NCI-H526 treated with DMSO at 0.1 percent for 48 hours (cell line): ENCODE measurements at regions not wholly inside any gene's neighbourhood (a gene's known extent, or its start where the extent isn't known, plus 50 kb on each side); places are given as distances from the start of the nearest gene placed in this dataset.
"Not testable (repeated sequence)": the region's sequence is repeated elsewhere in the genome, so short reads cannot be mapped to it uniquely, and the experiment has no call there.

Source experiments
- DNase-seq: peaks from one replicate; lab custom pipeline; 2025; lab: John Stamatoyannopoulos, UW

- no peak for DNase-seq
Measured at GRCh38 chr13:73842626-73843025, 291.6 kb downstream of the KLF12 start.

- no peak for DNase-seq
Measured at GRCh38 chr13:73842184-73842583, 292.0 kb downstream of the KLF12 start.

GRCh38 chr13:73837147-73837546, 297.1 kb downstream of the KLF12 start:
- no peak for DNase-seq

- DNase-seq, result peak; percentile 55
Measured at GRCh38 chr13:73835138-73835721, 299.0 kb downstream of the KLF12 start.

GRCh38 chr13:73833325-73834070, 300.7 kb downstream of the KLF12 start:
- DNase-seq, result no peak

- DNase-seq, result no peak
Measured at GRCh38 chr13:73832825-73833224, 301.4 kb downstream of the KLF12 start.

- no peak for DNase-seq
Measured at GRCh38 chr13:73832128-73832588, 302.0 kb downstream of the KLF12 start.

GRCh38 chr13:73829416-73829815, 304.8 kb downstream of the KLF12 start:
- no peak for DNase-seq

- DNase-seq, result no peak
Measured at GRCh38 chr13:73828811-73829210, 305.4 kb downstream of the KLF12 start.

GRCh38 chr13:73827434-73827833, 306.8 kb downstream of the KLF12 start:
- no peak for DNase-seq

- DNase-seq, result no peak
Measured at GRCh38 chr13:73825143-73825542, 309.1 kb downstream of the KLF12 start.

GRCh38 chr13:73822668-73823592, 311.3 kb downstream of the KLF12 start:
- no peak for DNase-seq

GRCh38 chr13:73820688-73821087, 313.5 kb downstream of the KLF12 start:
- DNase-seq, result no peak

- DNase-seq, result no peak
Measured at GRCh38 chr13:73820285-73820684, 313.9 kb downstream of the KLF12 start.

- no peak for DNase-seq
Measured at GRCh38 chr13:73819711-73820110, 314.5 kb downstream of the KLF12 start.

- no peak for DNase-seq
Measured at GRCh38 chr13:73816702-73817101, 317.5 kb downstream of the KLF12 start.

GRCh38 chr13:73815796-73816195, 318.4 kb downstream of the KLF12 start:
- no peak for DNase-seq

- DNase-seq, result no peak
Measured at GRCh38 chr13:73810647-73811046, 323.6 kb downstream of the KLF12 start.

- DNase-seq, result no peak
Measured at GRCh38 chr13:73809561-73809960, 324.6 kb downstream of the KLF12 start.

- DNase-seq, result peak; percentile 38
Measured at GRCh38 chr13:73808318-73808717, 325.9 kb downstream of the KLF12 start.

- not testable (repeated sequence) for DNase-seq
Measured at GRCh38 chr13:73805326-73805958, 328.8 kb downstream of the KLF12 start.

GRCh38 chr13:73803997-73804396, 330.2 kb downstream of the KLF12 start:
- no peak for DNase-seq
